Activated CD8-positive, alpha-beta memory T cell treated with anti-CD3 and anti-CD28 coated beads, Interleukin-2, amount 10 ng/mL, durations not matched to agents 7 days and 5 days (primary cell): ENCODE measurements at regions not wholly inside any gene's neighbourhood (a gene's known extent, or its start where the extent isn't known, plus 50 kb on each side); places are given as distances from the start of the nearest gene placed in this dataset.

ENCODE experiments used
- ATAC-seq: fragments of 150-1000 bp; cut with Tn5 transposase; one replicate; pipeline ENCODE4 v1.10.0; 2021; ENCODE audit warnings: moderate library complexity
- CTCF ChIA-PET: fragments of 350-600 bp; sonication (Branson Sonifier 250); formaldehyde crosslinking; loops from one replicate; lab custom pipeline; 2021; ENCODE audit warnings: antibody characterized with exemption; lab: Charles Lee
- DNase-seq: peaks from one replicate; pipeline ENCODE4 v3.0.0-alpha.2; 2020
- H3K27ac Mint-ChIP-seq: one replicate; pipeline ENCODE4 v1.8.0; 2021; ENCODE audit warnings: mild to moderate bottlenecking, mixed read lengths
- H3K27me3 Mint-ChIP-seq: one replicate; pipeline ENCODE4 v1.8.0; 2021; ENCODE audit warnings: mixed read lengths
- H3K36me3 Mint-ChIP-seq: one replicate; pipeline ENCODE4 v1.8.0; 2021; ENCODE audit warnings: mild to moderate bottlenecking, mixed read lengths
- H3K4me1 Mint-ChIP-seq: one replicate; pipeline ENCODE4 v1.8.0; 2021; ENCODE audit warnings: mixed read lengths
- H3K4me3 Mint-ChIP-seq: one replicate; pipeline ENCODE4 v1.8.0; 2021; ENCODE audit warnings: mild to moderate bottlenecking, moderate library complexity, mixed read lengths
- H3K9me3 Mint-ChIP-seq: one replicate; pipeline ENCODE4 v1.8.0; 2022; ENCODE audit warnings: low read depth, mixed read lengths

- H3K27me3 Mint-ChIP-seq, result peaks cover 13% of the 10 kb centered on the region
- no peak overlapping the region for H3K4me3 Mint-ChIP-seq
- CTCF ChIA-PET, result interaction anchor here (1.9 kb wide), 1 partner anchor 20 kb away, joined by 4 read pairs; no protein-coding TSS in a partner anchor
- H3K9me3 Mint-ChIP-seq, result no peaks in the 10 kb centered on the region
- no peaks in the 10 kb centered on the region for H3K36me3 Mint-ChIP-seq
- DNase-seq, result no peak
- H3K4me1 Mint-ChIP-seq, result peaks cover 19% of the 10 kb centered on the region
- H3K27ac Mint-ChIP-seq, result peak overlapping the region; percentile 19
- peak; percentile 57 for ATAC-seq
These were observed 69.3 kb upstream of the HK2 start for GRCh38 chr2:74764429-74765272.

- no peak overlapping the region for H3K4me3 Mint-ChIP-seq
- DNase-seq, result no peak
- peaks cover 10% of the 10 kb centered on the region for H3K27me3 Mint-ChIP-seq
- no peaks in the 10 kb centered on the region for H3K9me3 Mint-ChIP-seq
- peaks cover 19% of the 10 kb centered on the region for H3K4me1 Mint-ChIP-seq
- no peak overlapping the region for H3K27ac Mint-ChIP-seq
- CTCF ChIA-PET, result no interaction called here
- no peaks in the 10 kb centered on the region for H3K36me3 Mint-ChIP-seq
- ATAC-seq, result no peak
These were observed 67.1 kb upstream of the HK2 start for GRCh38 chr2:74766780-74767179.

GRCh38 chr2:74767618-74768017, 66.3 kb upstream of the HK2 start:
- CTCF ChIA-PET, result interaction anchor here (1.4 kb wide), 1 partner anchor 109 kb away, joined by 3 read pairs; no protein-coding TSS in a partner anchor
- no peaks in the 10 kb centered on the region for H3K9me3 Mint-ChIP-seq
- no peak overlapping the region for H3K4me3 Mint-ChIP-seq
- DNase-seq (no peak), ATAC-seq (no peak)
- no peak overlapping the region for H3K27ac Mint-ChIP-seq
- peaks cover 19% of the 10 kb centered on the region for H3K4me1 Mint-ChIP-seq
- peaks cover 8% of the 10 kb centered on the region for H3K27me3 Mint-ChIP-seq
- H3K36me3 Mint-ChIP-seq, result no peaks in the 10 kb centered on the region

GRCh38 chr2:74768401-74768914, 65.5 kb upstream of the HK2 start:
- Mint-ChIP-seq H3K27me3 (peaks cover 8% of the 10 kb centered on the region), H3K4me3 (no peak overlapping the region), H3K9me3 (no peaks in the 10 kb centered on the region), H3K4me1 (peaks cover 19% of the 10 kb centered on the region), H3K36me3 (no peaks in the 10 kb centered on the region), H3K27ac (no peak overlapping the region)
- no peak for DNase-seq
- ATAC-seq, result no peak
- CTCF ChIA-PET, result interaction anchor here (1.4 kb wide), 1 partner anchor 108 kb away, joined by 3 read pairs; no protein-coding TSS in a partner anchor

- Mint-ChIP-seq H3K36me3 (no peaks in the 10 kb centered on the region), H3K27me3 (peaks cover 5% of the 10 kb centered on the region), H3K4me1 (peaks cover 1% of the 10 kb centered on the region), H3K9me3 (no peaks in the 10 kb centered on the region), H3K27ac (no peak overlapping the region), H3K4me3 (no peak overlapping the region)
- CTCF ChIA-PET, result no interaction called here
- no peak for DNase-seq
- ATAC-seq, result no peak
These were observed 61.9 kb upstream of the HK2 start for GRCh38 chr2:74772046-74772445.

- no peak for DNase-seq
- Mint-ChIP-seq H3K27me3 (peaks cover 6% of the 10 kb centered on the region), H3K27ac (no peak overlapping the region)
These were observed 56.6 kb upstream of the HK2 start for GRCh38 chr2:74777161-74777900.

GRCh38 chr2:74778381-74779264, 55.3 kb upstream of the HK2 start:
- no peak overlapping the region for H3K4me3 Mint-ChIP-seq
- peaks cover 13% of the 10 kb centered on the region for H3K4me1 Mint-ChIP-seq
- ATAC-seq (no peak), DNase-seq (no peak)
- CTCF ChIA-PET, result no interaction called here
- H3K9me3 Mint-ChIP-seq, result no peaks in the 10 kb centered on the region
- no peak overlapping the region for H3K27ac Mint-ChIP-seq
- no peaks in the 10 kb centered on the region for H3K36me3 Mint-ChIP-seq
- H3K27me3 Mint-ChIP-seq, result peaks cover 8% of the 10 kb centered on the region

More at GRCh38 chr2:74777161-74777900, 56.6 kb upstream of the HK2 start:
- H3K4me1 Mint-ChIP-seq, result peaks cover 13% of the 10 kb centered on the region
- H3K9me3 Mint-ChIP-seq, result no peaks in the 10 kb centered on the region
- ATAC-seq, result peak; percentile 36
- H3K36me3 Mint-ChIP-seq, result no peaks in the 10 kb centered on the region
- CTCF ChIA-PET, result no interaction called here
- no peak overlapping the region for H3K4me3 Mint-ChIP-seq

GRCh38 chr2:74779265-74779558, 54.7 kb upstream of the HK2 start:
- CTCF ChIA-PET, result no interaction called here
- DNase-seq (no peak), ATAC-seq (no peak)
- H3K36me3 Mint-ChIP-seq, result no peaks in the 10 kb centered on the region
- H3K4me3 Mint-ChIP-seq, result no peak overlapping the region
- H3K9me3 Mint-ChIP-seq, result no peaks in the 10 kb centered on the region
- H3K4me1 Mint-ChIP-seq, result peaks cover 13% of the 10 kb centered on the region
- H3K27me3 Mint-ChIP-seq, result peaks cover 12% of the 10 kb centered on the region
- H3K27ac Mint-ChIP-seq, result no peak overlapping the region

GRCh38 chr2:74779587-74780135, 54.3 kb upstream of the HK2 start:
- CTCF ChIA-PET, result no interaction called here
- peaks cover 15% of the 10 kb centered on the region for H3K27me3 Mint-ChIP-seq
- no peak for ATAC-seq
- H3K9me3 Mint-ChIP-seq, result no peaks in the 10 kb centered on the region
- H3K27ac Mint-ChIP-seq, result no peak overlapping the region
- peaks cover 13% of the 10 kb centered on the region for H3K4me1 Mint-ChIP-seq
- H3K4me3 Mint-ChIP-seq, result no peak overlapping the region
- no peaks in the 10 kb centered on the region for H3K36me3 Mint-ChIP-seq
- DNase-seq, result no peak
